BJ (cell line): ENCODE measurements at regions not wholly inside any gene's neighbourhood (a gene's known extent, or its start where the extent isn't known, plus 50 kb on each side); places are given as distances from the start of the nearest gene placed in this dataset.

Source experiments
- CTCF ChIA-PET: fragments of 350-600 bp; formaldehyde crosslinking; extraction: SDS; loops from one replicate; lab custom pipeline; 2021; ENCODE audit warnings: antibody characterized with exemption, inconsistent platforms; lab: Yijun Ruan, JAX
- POLR2A ChIA-PET: fragments of 300-600 bp; sonication (Branson Sonifier 250); formaldehyde crosslinking; extraction: SDS; loops from one replicate; lab custom pipeline; 2021; ENCODE audit warnings: antibody characterized with exemption; lab: Charles Lee
- DNase-seq: peaks from one replicate; pipeline ENCODE4 v3.0.0-alpha.2; 2011; ENCODE audit warnings: low read depth
- H3K27me3 ChIP-seq: 2 replicates; pipeline ENCODE4 v1.6.0; 2011; ENCODE audit warnings: low read length; ENCODE audit not compliant: control insufficient read depth, insufficient read depth
- H3K36me3 ChIP-seq: 2 replicates; pipeline ENCODE4 v1.5.1; 2011; ENCODE audit warnings: low read length; ENCODE audit not compliant: control insufficient read depth, insufficient read depth
- H3K4me3 ChIP-seq: 2 replicates; pipeline ENCODE4 v1.5.1; 2011; ENCODE audit warnings: low read depth, mild to moderate bottlenecking, control low read depth, low read length
- CTCF ChIP-seq: IDR thresholded peaks from 2 replicates; pipeline ENCODE4 v1.5.1; 2011; ENCODE audit warnings: low read depth, mild to moderate bottlenecking, control low read depth, inconsistent platforms, low read length, moderate library complexity; ENCODE audit not compliant: insufficient read depth

- DNase-seq, result no peak
- Histone ChIP-seq H3K36me3 (no peaks in the 10 kb centered on the region), H3K4me3 (no peak overlapping the region), H3K27me3 (no peaks in the 10 kb centered on the region)
- TF ChIP-seq CTCF, result no peak
- ChIA-PET POLR2A (no interaction called here), CTCF (no interaction called here)
Observed at GRCh38 chr20:58017231-58017969, 211.1 kb downstream of the ANKRD60 start.

- POLR2A ChIA-PET, result no interaction called here
- no peaks in the 10 kb centered on the region for H3K27me3 ChIP-seq
- TF ChIP-seq CTCF, result no peak
- no peaks in the 10 kb centered on the region for H3K36me3 ChIP-seq
- no peak overlapping the region for H3K4me3 ChIP-seq
- CTCF ChIA-PET, result no interaction called here
- DNase-seq, result no peak
Observed at GRCh38 chr20:58016779-58017178, 211.7 kb downstream of the ANKRD60 start.

GRCh38 chr20:58014628-58015315 lies 213.7 kb downstream of the ANKRD60 start:
- ChIA-PET POLR2A (no interaction called here), CTCF (no interaction called here)
- H3K27me3 ChIP-seq, result no peaks in the 10 kb centered on the region; the same call in 1 of the 2 replicates
- no peak overlapping the region for H3K4me3 ChIP-seq
- TF ChIP-seq CTCF, result no peak
- no peaks in the 10 kb centered on the region for H3K36me3 ChIP-seq
- no peak for DNase-seq

GRCh38 chr20:58012731-58013510 lies 215.5 kb downstream of the ANKRD60 start:
- no peak for TF ChIP-seq CTCF
- no peak overlapping the region for H3K4me3 ChIP-seq
- CTCF ChIA-PET, result interaction anchor here (1.0 to 1.2 kb wide), 2 partner anchors 10 to 11 kb away, joined by 4 to 5 read pairs; no protein-coding TSS in a partner anchor
- no peaks in the 10 kb centered on the region; the same call in 1 of the 2 replicates for H3K27me3 ChIP-seq
- POLR2A ChIA-PET, result no interaction called here
- no peak for DNase-seq
- H3K36me3 ChIP-seq, result no peaks in the 10 kb centered on the region

- ChIA-PET CTCF (interaction anchor here (1.0 to 1.2 kb wide), 2 partner anchors 9 to 12 kb away, joined by 4 to 5 read pairs; no protein-coding TSS in a partner anchor), POLR2A (no interaction called here)
- no peak overlapping the region for H3K4me3 ChIP-seq
- no peak for TF ChIP-seq CTCF
- DNase-seq, result no peak
- no peaks in the 10 kb centered on the region; the same call in 1 of the 2 replicates for H3K27me3 ChIP-seq
- H3K36me3 ChIP-seq, result no peaks in the 10 kb centered on the region
Observed at GRCh38 chr20:58011947-58012610, 216.4 kb downstream of the ANKRD60 start.
